ENCODE measurements at regions not wholly inside any gene's neighbourhood (a gene's known extent, or its start where the extent isn't known, plus 50 kb on each side); places are given as distances from the start of the nearest gene placed in this dataset.

GRCh38 chr11:23166376-23166775 lies 306.1 kb upstream of the CCDC179 start:
- TF ChIP-seq EZH2 (IDR thresholded peaks at IDR 0.05; ENCODE audit: insufficient read depth, poor library complexity, severe bottlenecking) (no peak), EZH2phosphoT487 (IDR thresholded peaks at IDR 0.05; ENCODE audit: insufficient read depth, low read depth) (no peak)

Data from GM23248 (cell line).